ENCODE measurements at regions not wholly inside any gene's neighbourhood (a gene's known extent, or its start where the extent isn't known, plus 50 kb on each side); places are given as distances from the start of the nearest gene placed in this dataset.
A peak's percentile ranks its signal among the peaks of the same experiment; 100 is the strongest.

- no peak for DNase-seq
Measured at GRCh38 chr15:95594496-95594895, 736.0 kb upstream of the NR2F2 start.

- no peak for DNase-seq
Measured at GRCh38 chr15:95595759-95596158, 734.7 kb upstream of the NR2F2 start.

DNA sequence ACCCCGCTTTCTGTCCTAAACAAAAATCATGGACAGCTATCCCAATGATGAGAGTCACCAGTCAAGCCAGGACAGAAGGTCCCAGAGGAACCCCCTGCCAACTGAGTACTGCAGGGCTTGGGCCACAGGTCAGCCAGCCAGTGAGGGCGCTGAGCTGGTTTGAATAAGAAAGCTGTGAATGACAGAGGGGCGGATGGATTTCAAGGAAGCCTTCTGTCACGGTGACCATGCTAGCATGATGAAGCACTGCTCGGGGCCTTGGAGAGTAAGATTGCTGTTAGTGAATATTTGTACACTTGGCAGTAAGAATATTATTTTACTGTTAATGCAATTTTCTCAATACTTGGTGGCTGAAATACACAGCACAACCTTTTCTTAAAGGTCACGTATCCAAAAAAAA, 734.0 kb upstream of the NR2F2 start:
- no peak for DNase-seq

DNA sequence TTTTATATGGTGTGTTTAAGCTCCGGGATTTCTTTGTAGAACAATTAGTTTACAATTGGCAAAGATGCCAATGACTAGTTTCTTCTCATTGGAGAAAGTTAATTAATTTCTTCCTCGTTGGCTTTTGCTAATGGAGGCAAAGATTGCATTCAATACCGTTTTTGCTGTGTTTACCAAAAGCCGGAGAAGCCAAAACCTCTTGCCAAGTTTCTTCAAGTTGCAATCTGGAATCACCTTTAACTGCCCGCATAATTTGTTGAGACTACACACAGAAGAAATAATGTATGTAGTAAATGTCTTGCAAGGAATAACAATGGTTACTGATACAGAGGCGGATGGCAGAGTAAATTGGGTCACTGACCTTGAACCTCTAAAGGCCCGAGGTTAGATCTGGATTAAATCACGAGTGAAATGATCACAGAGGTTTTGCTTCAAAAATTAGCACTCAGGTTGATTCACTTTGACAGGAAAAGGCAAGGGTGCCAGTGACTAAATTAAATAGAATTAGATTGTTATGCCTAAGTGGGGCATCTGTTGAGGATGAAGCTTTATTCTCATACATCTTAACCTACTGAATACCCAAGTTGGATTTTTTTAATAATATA, 732.1 kb upstream of the NR2F2 start:
- no peak for DNase-seq

DNA sequence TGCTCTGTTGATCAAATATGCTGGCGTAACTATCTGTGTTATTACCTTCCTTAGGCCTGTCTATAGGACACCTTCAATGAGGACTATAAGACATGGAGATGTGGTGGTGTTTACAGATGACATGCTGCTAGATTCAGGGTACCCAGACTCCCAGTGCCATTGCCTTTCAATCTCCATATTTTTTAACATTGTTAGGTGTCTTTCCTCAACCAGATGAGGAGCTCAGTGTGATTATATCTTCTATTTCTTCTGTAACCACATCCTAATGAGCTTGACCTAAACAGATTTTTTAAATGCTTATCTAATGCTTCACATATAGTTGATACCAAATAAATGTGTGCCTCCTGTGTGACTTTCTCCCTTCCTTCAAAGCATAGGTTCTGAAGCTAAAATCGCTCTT, 730.1 kb upstream of the NR2F2 start:
- no peak for DNase-seq

DNA sequence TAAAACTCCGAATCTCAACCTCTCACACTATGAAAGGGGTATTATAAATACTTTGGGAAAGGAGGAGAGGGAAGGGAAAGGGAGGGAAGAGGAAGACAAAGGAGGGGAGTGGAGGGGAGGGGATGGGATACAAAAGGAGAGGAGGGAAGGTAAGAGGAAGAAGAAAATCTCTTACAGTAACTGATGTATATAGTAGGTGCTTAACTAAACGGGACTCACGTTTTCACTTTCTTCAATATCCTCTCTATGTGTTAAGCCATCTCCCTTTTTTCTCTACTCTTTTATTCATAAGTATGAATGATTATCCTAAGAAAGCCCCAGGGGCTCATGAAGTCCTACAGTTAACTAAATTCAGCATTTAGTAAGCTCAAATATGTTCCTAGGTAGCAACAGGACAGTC, 729.6 kb upstream of the NR2F2 start:
- DNase-seq = no peak

DNA sequence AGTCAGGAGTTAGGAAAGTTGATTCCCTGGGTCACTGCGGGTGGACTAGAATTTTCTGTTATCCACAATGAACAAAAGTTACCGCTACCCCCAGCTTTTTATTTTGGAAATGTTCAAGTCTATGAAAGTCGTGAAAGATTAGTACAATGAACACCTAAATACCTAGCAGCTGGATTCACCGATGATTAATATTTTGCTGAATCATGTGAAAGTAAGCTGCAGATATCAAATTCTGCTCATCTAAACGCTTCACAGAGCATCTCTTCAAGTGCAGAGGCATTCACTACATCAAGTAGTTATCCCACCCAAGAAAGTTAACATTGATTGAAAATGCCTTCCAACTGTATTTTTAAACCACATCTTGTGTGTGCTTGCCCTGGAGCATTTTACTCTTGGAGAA, 729.0 kb upstream of the NR2F2 start:
- no peak for DNase-seq

- no peak for DNase-seq
Measured at GRCh38 chr15:95603802-95604201, 726.7 kb upstream of the NR2F2 start.

- DNase-seq = no peak
Measured at GRCh38 chr15:95604634-95605036, 725.9 kb upstream of the NR2F2 start.

GRCh38 chr15:95605098-95605497, 725.4 kb upstream of the NR2F2 start:
- DNase-seq = no peak

DNA sequence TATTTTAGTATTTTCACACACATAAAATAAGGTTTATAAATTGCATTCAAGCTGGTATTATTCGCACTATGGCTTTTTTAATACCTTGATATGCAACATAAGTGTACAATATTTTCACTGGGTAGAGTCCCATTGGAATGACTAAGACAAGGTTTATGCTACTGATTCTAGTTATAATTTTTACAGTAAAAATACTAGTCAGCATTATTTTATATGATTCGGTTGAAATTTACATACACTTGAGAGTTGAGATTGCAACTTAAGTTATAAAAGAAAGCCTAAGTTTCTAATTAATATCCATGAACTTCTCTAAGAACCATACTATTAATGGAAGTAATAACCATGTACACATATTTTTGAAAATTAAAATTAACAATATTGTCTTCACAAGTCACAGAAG, 723.9 kb upstream of the NR2F2 start:
- no peak for DNase-seq

DNA sequence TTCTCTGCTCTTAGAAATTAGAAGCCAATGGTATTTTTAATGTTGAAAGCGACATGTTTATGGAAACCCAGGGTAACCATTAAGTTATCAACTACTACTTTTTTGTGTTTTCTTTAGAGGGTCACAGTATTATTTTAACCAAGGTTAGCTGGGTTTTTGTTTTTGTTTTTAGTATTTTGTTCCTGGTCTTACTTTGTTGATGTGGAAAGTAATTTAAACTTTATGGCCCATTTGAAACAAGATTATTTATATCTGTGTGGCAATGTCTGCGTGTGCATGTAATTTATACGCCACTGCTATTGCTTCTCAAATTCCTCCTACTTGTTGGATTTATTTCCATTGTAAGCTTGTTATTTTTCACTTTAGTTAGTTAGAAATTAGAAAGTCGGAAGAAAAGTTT, 722.1 kb upstream of the NR2F2 start:
- no peak for DNase-seq

GRCh38 chr15:95609096-95609495, 721.4 kb upstream of the NR2F2 start:
- no peak for DNase-seq

DNA sequence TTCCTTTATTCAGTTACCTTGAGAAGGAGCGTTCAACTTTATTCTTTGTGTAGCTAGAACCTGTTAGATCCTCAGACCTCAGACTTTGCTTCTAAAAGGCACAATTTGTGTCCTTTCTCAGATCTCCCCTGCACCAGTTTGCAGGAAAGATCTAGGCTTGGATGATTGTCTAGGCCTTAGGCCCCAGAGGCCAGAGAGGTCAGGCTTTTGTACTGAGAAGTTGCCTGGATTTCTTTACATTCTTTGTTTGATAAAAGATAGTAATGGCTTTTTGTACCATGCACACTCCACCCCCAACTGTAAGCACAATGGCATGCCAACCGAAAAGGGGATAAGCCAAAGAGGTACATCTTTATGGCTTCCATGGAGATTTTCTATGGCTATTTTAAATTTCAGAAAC, 719.6 kb upstream of the NR2F2 start:
- no peak for DNase-seq

GRCh38 chr15:95615436-95615835, 715.1 kb upstream of the NR2F2 start:
- DNase-seq = no peak

DNA sequence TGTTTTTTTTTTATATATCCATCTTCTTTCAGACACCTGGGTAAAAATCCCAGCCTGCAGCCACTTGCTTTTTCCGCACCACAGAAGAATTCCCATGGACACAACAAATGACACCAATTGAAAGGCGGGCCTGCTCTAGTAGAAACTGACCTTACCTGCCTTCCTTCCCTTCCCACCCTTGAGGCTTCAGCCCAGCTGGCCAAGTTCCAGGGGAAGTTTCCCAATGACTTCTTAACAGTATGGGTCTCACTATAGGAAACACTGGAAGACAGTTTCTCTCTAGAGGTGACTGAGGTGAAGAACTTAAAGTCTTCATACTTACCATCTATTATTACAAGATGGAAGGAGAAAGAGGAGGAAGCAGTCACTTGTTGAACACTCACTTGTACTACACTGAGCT, 714.2 kb upstream of the NR2F2 start:
- DNase-seq = no peak

- peak; percentile 41 for DNase-seq
Measured at GRCh38 chr15:95620934-95621579, 709.4 kb upstream of the NR2F2 start.

DNA sequence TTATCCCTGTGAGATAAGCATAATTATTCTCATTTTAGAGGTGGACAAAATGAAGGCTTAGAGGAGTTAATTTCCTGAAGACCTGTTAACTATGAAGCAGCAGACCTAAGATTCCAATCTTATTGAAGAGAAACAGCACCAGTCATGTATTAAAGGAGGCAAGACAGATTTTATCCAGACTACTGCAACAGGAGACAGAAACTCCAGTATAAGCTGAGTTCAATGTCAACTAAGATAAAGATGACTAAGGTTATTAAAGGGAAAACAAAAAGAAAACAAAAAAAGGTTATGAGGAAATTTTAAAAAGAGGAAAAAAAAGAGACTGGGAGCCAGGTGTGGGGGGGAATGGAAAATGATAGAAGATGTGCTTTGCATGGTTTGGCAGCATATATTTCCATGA, 707.7 kb upstream of the NR2F2 start:
- no peak for DNase-seq

- no peak for DNase-seq
Measured at GRCh38 chr15:95624100-95624499, 706.4 kb upstream of the NR2F2 start.

- no peak for DNase-seq
Measured at GRCh38 chr15:95624616-95625361, 705.7 kb upstream of the NR2F2 start.

DNA sequence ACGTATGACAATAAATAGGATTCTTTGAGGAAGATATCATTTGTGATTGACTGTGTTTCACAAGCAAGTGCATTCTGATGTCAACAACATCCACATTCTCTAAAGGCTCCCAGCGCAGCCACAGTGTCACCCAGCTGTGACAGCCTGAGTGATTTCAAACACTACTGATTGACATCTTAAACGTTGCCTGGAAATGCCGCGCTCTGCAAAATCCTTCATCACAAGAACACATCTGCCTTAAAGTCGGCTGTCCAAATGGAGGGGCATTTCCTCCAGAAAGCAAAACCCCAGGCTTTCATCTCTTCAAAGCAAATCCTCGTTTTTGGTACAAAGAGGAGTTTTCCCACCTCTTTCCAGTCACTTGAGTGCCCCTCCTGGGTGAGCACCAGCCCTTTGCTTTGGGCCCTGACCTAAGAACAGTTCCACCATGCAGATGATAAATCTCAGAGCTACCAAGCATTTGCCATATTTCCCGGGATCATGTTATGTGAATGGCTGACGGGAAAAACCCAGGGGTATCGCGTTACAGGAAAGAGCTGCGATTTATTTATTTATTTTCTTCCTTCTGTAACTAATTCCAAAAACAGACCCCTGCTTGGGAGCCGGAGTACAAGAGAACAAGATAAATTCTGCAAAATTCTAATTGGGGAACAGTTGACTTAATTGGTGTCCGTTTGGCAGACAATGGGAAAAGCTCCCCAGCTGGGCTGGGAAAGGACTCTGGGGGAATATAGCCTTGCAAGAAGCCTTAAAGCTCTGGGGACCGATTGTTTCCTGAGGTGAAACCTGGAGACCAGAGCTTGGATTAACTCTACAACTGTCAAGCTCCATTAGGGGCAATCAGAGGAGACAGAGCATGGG, 703.8 kb upstream of the NR2F2 start:
- DNase-seq = no peak

DNA sequence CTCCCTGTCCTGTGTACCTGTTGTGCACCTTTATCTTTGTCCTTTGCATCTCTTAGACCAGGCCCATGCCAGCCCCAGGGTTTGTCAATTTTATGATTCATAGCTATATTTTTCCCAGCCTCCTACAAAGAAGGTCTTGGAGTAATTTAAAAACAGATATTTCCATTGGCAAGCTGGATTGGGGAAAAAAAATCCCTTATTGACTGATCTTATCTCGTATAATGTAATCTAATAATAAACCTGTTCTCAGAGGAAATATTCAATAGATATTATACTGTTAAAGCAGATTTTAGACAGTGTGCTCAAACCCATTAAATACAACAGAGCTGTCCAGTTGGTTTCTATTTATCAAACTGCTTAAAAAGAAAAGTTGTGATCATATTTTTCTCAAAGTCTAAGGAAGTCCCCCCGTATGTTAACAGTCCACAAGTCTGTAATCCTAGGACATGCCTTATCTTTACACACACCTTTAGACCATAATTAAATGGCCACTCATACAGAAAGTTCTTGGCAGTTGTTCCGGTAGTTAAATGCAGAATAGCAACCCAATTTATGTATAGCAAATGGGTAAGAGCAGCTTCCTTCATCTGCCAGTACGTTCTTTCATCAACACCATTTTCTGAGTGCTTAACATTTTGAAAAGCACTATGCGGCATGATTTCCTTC, 700.9 kb upstream of the NR2F2 start:
- DNase-seq = no peak

DNA sequence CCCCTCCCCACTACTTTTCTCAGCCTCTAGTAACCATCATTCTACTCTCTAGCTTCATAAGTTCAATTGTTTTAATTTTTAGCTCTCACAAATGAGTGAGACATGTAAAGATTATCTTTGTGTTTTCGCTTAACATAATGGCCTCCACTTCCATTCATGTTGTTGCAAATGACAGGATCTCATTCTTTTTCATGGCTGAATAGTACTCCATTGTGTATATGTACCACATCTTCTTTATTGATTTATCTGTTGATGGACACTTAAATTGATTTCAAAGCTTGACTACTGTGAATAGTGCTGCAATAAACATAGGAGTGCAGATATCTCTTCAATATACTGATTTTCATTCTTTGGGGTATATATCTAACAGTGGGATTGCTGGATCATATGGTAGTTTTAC, 699.8 kb upstream of the NR2F2 start:
- DNase-seq = no peak

Data from suppressor macrophage treated with lipopolysaccharide for 4 hours (primary cell).